HEK293T (cell line): ENCODE measurements at regions not wholly inside any gene's neighbourhood (a gene's known extent, or its start where the extent isn't known, plus 50 kb on each side); places are given as distances from the start of the nearest gene placed in this dataset.

Experiments used
- ELF4 ChIP-seq: fragments of 450-650 bp; IDR thresholded peaks from 2 replicates; pipeline ENCODE4 v1.6.1; 2017; ENCODE audit warnings: antibody characterized with exemption
- NFRKB ChIP-seq: fragments of 450-650 bp; IDR thresholded peaks from 2 replicates; pipeline ENCODE4 v1.6.1; 2016; ENCODE audit warnings: mild to moderate bottlenecking, moderate library complexity

- TF ChIP-seq NFRKB (no peak), ELF4 (no peak)
These were observed 356.1 kb downstream of the OTOL1 start for GRCh38 chr3:161852744-161853143.
